Muscle of back (tissue), 3 donors: ENCODE measurements at regions not wholly inside any gene's neighbourhood (a gene's known extent, or its start where the extent isn't known, plus 50 kb on each side); places are given as distances from the start of the nearest gene placed in this dataset.
"Not testable (repeated sequence)": the region's sequence is repeated elsewhere in the genome, so short reads cannot be mapped to it uniquely, and the experiment has no call there.

Source experiments
- DNase-seq, 3 donors: peaks; one replicate each; pipeline versions ENCODE4 v3.0.0 to v3.0.0-alpha.2; 2013

DNA sequence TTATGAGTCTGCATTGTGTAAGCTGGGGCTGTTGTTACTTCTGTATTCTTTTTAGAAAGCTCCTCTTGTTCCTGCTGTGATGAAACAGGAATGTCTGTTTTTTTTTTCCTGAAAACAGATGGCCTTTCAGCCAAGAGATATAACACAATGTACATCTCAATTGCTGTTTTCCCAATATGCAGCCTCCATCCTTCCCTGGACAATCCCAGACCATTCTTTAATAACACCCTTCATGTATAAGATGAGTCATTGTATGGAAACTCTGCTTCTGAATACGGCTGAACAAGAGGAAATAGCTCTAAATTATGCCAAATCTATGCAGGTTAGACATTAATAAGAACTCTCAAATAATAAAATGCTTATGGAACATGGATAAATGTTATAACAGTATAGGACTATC lies 60.2 kb upstream of the LRRC4C start:
- DNase-seq, result no peak

DNA sequence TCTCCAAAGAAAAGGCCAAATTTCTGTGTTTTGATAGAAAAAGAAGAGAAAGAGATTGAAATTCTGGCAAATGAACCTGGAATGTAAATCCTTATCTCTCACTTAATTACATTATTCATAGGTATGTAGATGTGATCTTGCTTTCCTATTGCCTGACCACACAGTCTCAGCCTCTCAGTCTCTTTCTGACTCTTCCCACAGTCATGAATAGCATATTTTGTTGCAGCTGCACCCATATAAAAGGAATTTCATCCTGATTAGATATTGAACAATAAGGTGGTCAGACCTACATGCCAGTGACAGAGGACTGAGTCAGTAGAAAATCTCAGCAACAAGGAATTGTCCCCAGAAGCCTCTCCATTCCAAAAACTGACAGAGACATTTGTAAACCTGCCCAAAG lies 62.9 kb upstream of the LRRC4C start:
- DNase-seq, result peak in 1 of 3 donors; percentile 52

DNA sequence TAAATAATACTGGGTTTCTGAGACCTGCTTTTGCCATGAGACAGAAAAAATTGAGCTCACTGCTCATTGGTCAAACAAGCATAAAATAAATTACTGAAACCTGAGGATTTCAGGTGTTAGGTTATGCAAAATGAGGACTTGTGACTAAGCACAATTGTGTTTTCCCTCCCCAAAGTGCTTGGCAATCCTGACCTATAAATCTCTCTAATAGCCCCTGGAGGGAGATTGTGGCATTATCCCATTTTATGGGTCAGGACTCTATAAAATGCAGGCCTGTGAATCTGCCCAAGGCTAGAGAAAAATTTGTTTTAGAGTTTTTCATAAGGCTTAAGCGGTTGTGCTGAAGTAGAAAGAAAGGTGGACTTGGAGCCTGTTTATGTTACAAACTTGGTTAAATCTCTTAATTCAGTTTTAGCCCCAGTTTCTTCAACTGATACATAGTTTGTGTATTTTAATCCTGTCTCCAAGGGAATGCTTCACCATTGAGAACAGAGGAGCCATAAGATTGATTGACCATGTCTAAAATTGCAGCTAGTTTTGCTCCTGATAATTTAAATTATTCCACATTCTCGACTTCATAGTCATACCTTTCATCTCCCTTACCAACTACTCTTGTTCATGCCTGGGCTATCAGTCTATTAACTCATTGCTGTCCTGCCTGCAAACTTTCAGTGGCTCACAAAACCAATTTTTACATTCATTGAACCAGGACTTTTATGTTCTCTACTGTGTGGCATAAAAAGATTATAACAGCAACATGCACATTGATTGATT lies 63.6 kb upstream of the LRRC4C start:
- no peak for DNase-seq

DNA sequence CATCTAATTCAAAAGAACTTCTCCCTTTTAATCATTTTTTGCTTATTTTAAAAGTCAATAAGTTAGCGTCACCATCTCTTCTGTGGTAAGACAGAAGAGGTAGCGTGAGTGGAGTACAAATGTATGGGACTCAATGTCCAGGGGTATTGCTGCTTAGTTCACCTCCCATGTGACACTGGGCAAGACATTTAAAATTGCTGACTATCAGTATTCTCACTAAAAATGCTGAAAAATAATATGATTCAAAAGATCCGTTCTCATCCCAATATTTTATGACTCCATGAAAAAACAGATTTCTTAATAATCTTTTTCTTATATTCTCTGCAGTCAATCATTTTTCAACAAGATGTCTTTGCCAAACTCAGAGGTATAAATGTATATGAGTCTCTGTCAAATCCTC lies 68.1 kb upstream of the LRRC4C start:
- no peak for DNase-seq

DNA sequence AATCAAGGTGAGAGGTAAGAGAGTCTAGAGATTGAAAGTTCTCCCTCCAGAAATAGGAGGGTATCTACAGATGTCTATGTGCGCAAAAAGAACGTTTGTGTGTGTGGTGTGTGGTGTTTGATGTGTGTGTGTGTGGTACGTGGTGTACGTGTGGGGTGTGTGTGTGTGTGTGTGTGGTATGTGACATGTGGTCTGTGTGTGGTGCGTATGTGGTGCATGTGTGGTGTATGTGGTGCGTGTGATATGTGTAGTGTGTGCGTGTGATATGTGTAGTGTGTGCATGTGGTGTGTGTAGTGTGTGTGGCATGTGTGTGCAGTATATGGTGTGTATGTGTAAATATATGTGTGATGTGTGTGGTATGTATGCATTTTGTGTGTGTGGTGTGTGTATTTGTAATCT lies 73.0 kb upstream of the LRRC4C start:
- DNase-seq, result no peak

DNA sequence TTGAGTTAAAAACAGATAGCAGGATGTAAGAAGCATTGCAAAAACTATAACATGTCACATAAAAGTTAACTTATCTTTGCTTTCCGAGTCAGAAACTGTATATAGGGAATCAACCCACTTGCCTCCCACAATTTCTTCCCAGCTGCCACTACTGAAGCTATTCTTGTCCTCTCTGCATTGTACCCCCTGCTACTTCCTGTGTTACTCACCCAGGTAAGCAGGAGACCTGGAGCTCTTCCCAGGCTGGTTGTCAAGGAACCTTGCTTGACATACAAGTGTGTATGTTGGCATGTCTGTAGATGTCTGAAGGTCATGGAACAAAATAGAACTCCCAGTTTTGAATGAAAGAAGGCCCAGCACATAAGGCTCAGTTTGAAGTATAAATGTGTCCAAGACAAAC lies 74.3 kb upstream of the LRRC4C start:
- DNase-seq, result no peak

DNA sequence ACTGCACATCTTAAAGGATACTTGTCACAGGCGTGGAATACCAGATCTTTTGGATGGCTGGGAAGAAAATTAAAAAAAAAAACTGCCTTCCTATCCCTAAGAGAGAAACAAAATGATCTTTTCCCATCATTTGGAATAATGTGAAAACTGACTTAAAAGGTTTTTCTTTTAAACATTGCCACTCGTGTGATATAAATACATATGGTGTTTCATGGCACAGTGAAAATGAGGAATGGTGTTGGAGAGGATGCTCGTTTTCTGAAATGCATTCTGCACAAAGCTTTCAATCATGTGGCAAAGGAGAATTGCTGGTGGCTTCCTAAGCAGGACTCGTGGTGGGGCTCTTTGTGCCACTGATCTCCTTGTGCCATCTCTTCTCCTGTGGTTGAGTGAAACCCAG lies 74.9 kb upstream of the LRRC4C start:
- no peak for DNase-seq

DNA sequence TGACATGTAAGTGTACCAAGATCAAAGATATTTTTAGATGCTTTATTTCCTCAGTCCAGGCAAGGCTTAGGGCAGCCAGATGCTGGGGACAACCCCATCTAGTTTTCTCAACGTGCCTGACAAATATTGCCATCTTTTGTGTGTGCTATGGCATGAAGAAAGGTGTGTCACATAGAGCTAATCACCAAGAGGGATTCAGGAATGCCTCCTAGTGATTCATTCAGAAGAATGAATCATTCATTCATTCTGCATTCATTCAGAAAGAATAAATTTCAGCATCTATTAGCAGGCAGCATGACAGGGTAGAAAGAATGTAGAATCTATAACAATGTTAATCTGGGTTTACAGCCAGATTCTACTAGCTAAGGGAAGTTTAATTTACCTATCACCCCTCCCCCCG lies 75.4 kb upstream of the LRRC4C start:
- no peak for DNase-seq

DNA sequence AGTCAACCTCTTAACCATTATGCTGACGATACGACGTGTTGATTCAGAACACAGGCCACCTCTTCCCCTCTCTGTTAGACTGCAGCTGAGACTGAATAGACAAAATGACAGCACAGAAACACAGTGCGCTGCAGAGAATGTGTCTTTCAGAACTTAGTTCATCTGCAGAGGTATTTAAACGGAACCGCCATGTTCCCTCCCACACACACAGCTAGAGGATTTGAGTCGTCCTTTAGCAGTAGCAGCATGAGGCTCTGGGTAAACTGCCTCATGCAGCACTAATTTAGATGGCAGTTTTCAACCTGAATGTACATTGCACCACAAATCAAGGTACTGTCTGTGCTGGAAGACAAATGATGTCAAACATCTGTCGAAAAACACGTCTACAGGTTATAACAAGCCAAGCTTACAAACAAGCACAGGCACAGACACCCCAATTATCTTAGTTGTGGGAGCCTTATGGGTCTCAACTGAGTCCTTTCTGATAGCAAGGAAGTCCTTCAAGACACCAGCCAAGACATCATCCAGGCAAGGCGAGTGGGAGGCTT lies 76.6 kb upstream of the LRRC4C start:
- no peak for DNase-seq

DNA sequence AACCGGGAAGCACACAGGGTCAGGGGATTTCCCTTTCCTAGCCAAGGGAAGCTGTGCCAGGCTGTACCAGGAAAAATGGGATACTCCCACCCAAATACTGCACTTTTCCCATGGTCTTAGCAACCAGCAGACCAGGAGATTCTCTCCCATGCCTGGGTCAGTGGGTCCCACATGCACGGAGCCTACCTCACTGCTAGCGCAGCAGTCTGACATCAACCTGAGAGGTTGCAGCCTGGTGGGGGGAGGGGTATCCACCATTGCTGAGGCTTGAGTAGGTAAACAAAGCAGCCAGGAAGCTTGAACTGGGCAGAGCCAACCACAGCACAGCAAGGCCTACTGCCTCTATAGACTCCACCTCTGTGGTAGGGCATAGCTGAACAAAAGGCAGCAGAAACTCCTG lies 85.5 kb upstream of the LRRC4C start:
- DNase-seq, result not testable (repeated sequence)

DNA sequence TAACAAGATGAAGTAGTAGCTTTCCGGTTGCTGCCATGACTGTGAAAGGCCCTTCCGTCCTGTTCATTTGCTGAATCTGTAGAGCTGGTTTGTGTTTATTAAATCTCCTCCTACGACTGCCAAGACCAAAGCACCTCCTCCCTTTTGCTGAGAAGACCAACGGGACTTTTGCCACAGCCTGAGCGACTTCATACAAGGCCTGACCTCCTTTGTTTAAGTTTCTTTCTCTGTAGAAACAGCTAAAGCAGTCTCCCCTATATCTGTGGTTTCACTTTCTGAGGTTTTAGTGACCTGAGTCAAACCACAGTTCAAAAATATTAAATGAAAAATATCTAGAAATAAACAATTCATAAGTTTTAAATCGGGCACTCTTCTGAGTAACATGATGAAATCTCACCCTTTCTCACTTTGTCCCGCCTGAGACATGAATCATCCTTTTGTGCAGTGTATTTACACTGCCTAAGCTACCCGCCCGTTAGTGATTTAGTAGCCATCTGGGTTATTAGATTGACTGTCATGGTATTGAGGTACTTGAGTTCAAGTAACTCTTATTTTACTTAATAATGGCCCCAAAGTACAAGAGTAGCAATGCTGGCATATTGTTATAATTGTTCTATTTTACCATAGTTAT lies 119.1 kb upstream of the LRRC4C start:
- DNase-seq, result no peak

DNA sequence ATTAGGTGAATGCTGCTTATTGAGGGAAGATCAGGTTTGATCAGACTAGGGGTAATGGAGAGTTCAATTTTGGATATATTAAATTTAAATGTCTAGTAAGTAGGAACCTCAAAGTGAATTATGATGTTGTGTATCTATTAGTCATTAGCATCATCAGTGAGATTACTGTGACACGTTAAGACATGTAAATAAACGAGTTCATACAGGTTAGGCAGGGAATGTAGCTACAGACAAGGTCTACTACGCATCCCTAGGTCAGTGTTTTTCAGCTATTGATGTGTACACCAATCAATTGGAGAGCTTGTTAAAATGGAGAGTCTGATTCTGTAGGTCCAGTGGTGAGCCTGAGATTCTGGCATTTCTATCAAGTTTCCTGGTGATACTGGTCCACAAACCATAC lies 120.1 kb upstream of the LRRC4C start:
- no peak for DNase-seq

DNA sequence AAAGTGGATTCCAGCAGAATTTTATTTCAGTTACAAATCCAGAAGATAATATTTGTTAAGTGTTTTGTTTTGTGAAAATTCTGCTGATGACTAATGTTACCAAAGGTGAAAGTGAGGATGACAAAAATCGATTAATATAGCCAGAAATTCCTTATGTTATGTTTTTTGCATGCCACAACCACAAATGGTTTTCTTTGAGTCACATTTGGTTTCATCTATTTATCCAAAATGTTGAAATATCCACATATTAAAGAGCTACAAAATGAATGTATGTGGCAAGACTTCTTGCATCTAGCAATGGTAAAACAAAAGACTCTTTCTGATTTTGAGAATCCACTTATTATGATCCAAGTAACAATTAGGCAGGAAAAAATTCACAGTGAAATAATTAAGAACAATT lies 150.1 kb upstream of the LRRC4C start:
- peak in 1 of 3 donors; percentile 3 for DNase-seq

DNA sequence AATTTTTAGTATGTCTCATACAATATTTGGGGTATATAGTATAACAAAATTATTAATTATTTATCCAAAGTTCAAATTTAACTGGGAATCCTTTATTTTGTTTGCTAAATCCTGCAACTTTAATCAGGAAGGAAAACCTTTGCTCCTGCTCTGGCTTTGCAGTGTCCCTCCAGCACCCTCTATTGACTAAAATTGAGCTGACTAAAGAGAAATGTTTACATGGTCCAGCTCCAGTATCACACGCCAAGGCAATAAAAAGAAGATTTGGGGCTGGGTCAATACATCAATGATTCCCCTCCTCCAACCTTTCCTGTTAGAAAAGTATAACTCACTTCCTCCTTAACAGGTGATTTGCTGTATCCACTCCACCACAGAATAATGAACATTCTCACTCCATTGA lies 153.0 kb upstream of the LRRC4C start:
- DNase-seq, result peak in 1 of 3 donors; percentile 9

DNA sequence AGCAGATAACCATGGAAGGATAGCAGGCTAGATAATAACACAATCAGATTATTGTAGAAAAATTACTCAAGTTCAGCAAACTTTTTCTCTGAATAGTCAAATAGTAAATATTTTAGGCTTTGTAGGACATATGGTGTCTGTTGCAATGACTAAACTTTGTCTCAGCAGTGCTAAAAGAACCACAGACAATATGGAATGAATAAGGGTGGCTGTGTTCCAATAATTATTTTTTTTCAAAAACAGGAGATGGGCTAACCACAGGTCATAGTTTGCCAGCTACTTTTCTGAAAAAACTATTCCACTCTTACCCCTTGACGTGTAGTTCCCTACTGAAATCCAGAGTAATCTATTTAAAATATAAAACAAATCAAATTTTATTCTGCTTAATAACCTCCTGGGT lies 153.9 kb upstream of the LRRC4C start:
- peak in 2 of 3 donors; percentile 8 to 52 for DNase-seq

DNA sequence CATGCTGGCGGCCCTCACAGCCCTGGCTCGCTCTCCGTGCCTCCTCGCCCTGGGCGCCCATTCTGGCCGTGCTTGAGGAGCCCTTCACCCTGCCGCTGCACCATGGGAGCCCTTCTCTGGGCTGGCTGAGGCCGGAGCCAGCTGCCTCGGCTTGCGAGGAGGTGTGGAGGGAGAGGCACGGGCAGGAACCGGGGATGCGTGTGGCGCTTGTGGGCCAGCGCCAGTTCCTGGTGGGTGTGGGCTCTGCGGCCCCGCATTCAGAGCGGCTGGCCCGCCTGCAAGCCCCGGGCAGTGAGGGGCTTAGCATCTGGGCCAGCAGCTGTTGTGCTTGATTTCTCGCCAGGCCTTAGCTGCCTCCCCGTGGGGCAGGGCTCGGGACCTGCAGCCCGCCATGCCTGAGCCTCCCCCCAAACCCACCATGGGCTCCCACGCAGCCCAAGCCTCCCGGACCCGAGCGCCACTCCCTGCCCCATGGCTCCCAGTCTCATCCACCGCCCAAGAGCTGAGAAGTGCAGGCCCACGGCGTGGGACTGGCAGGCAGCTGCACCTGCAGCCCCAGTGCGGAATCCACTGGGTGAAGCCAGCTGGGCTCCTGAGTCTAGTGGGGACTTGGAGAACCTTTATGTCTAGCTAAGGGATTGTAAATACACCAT lies 163.4 kb upstream of the LRRC4C start:
- DNase-seq, result no peak

DNA sequence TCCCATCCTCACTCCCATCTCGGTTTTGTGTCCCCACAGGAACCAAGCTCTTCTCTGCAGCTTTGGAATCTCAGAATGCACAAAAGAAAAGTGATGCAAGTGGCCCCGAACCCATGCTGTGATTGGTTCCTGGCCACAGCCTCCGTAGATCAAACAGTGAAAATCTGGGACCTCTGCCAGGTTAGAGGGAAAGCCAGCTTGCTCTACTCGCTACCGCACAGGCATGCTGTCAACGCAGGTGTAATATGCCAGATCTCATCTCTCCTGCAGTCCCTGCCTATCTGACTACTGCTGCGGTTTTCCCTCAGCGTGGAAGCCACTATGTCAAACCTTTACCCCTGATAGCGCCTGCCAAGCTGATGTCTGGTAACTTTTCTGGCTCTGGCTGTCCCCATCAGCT lies 200.5 kb upstream of the LRRC4C start:
- peak in 1 of 3 donors; percentile 29 for DNase-seq

DNA sequence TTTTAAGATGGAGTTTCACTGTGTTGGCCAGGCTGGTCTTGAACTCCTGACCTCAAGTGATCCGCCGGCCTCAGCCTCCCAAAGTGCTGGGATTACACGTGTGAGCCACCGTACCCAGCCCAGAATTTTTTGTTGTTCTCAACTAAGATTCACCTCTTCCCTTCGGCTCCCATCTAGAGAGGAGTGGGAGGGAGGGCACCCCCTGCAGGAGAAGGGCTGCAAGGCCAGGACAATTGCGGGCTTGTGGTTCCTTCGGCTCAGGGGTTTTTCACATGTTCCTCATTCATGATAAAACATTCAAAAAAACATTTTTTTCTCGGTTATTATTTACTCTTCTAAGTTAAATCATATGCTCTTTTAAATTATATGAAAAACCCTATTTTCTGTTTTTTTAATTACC lies 201.1 kb upstream of the LRRC4C start:
- DNase-seq, result no peak

DNA sequence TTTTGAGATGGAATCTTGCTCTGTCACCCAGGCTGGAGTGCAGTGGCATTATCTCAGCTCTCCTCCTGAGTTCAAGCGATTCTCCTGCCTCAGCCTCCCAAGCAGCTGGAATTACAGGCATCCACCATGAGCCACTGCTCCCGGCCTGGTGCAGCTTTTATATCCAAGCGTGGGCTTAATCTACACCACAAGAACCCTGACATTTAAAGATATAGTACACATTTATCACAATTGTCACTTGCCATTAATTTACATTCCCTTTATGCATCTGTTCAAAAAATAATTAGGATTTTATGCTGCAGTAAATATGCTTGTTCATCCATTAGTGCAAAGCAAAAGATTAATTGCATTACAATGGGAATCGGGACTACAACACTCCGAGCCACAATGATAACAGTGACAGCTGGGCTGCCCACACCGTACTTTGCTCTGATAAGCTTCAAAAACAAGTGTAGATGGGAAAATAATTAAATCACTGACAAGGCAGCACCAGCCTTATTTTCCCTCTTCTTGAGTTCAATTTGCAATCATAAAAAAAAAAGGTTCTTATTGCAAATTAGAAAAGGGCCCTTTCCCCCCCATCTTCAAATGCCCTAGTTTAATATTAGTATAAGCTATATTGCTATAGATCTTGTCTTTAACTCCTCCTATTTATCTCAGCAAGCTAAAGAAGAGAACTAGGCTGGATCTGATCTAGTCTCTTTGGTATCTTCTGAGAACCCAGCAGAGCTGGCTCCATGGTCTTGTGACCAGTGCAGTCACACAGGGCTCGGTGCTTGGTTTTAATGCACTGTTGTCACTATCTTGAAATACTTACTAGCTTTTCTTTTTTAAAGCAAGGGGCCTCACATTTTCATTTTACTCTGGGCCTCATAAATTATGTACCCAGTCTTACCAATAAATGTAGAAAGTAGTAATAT lies 206.2 kb upstream of the LRRC4C start:
- DNase-seq, result no peak

DNA sequence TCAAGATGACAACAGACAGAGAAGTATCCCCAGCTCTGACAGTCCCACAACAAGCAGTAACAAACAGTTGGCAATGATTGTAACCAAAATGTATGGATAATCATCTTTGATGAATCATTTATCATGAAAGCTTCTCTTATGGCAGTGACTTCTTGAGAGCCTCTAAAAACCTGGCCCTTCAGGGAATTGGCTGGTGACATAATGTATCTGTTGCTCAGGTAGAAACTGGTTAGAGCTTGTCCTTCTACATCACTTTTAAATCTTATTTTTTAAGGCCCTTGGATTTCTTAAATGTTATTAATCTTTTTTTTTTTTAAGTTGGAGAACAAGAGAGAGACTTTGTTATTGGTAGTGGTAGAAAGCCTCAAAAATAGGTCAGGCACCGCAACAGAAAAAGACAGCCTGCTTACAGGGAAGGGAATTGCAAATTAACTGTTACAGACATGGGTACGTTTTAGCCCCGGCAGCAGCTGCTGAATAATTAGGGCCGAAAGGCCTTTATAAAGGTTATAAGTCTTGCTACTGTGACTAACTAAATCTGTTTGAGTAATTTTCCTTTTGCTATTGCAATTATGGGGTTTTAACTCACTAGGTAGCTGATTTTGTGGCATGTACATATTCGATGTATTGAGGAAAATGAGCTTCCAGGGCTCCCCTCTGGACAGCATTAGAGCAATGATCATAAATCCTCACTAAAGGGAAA lies 207.7 kb upstream of the LRRC4C start:
- DNase-seq, result no peak

DNA sequence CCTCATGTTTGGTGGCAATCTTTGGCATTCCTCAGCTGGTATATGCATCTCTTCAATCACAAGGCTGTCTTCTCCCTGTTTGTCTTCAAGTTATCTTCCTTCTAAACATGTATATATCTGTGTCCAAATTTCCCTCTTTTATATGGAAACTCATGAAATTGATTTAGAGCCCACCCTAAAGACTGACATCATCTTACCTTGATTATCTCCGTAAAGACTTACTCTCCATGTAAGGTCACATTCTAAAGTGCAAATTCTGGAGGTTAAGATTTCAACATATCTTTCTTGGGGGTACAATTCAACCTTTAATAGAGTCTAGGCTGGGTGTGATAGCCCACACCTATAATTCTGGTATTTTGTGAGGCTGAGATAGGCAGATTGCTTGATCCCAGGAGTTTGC lies 215.8 kb upstream of the LRRC4C start:
- no peak for DNase-seq
